Activated naive CD4-positive, alpha-beta T cell treated with anti-CD3 and anti-CD28 coated beads, Interleukin-2, amount 50 U/mL, for 24 hours (primary cell): ENCODE measurements at regions not wholly inside any gene's neighbourhood (a gene's known extent, or its start where the extent isn't known, plus 50 kb on each side); places are given as distances from the start of the nearest gene placed in this dataset.

Experiments used
- H3K27ac Mint-ChIP-seq: one replicate; pipeline ENCODE4 v1.8.0; 2021; ENCODE audit warnings: mild to moderate bottlenecking, mixed read lengths
- H3K27me3 Mint-ChIP-seq: one replicate; pipeline ENCODE4 v1.8.0; 2021; ENCODE audit warnings: mixed read lengths
- H3K36me3 Mint-ChIP-seq: one replicate; pipeline ENCODE4 v1.8.0; 2021; ENCODE audit warnings: mixed read lengths
- H3K4me1 Mint-ChIP-seq: one replicate; pipeline ENCODE4 v1.8.0; 2021; ENCODE audit warnings: mixed read lengths
- H3K4me3 Mint-ChIP-seq: one replicate; pipeline ENCODE4 v1.8.0; 2021; ENCODE audit warnings: mild to moderate bottlenecking, mixed read lengths
- H3K9me3 Mint-ChIP-seq: one replicate; pipeline ENCODE4 v1.8.0; 2021; ENCODE audit warnings: mixed read lengths

GRCh38 chr5:60522292-60522905 lies 177.6 kb downstream of the DEPDC1B start:
- Mint-ChIP-seq H3K9me3 (no peaks in the 10 kb centered on the region), H3K27ac (no peak overlapping the region), H3K27me3 (peaks cover 8% of the 10 kb centered on the region), H3K36me3 (no peaks in the 10 kb centered on the region), H3K4me1 (no peaks in the 10 kb centered on the region), H3K4me3 (no peak overlapping the region)

DNA sequence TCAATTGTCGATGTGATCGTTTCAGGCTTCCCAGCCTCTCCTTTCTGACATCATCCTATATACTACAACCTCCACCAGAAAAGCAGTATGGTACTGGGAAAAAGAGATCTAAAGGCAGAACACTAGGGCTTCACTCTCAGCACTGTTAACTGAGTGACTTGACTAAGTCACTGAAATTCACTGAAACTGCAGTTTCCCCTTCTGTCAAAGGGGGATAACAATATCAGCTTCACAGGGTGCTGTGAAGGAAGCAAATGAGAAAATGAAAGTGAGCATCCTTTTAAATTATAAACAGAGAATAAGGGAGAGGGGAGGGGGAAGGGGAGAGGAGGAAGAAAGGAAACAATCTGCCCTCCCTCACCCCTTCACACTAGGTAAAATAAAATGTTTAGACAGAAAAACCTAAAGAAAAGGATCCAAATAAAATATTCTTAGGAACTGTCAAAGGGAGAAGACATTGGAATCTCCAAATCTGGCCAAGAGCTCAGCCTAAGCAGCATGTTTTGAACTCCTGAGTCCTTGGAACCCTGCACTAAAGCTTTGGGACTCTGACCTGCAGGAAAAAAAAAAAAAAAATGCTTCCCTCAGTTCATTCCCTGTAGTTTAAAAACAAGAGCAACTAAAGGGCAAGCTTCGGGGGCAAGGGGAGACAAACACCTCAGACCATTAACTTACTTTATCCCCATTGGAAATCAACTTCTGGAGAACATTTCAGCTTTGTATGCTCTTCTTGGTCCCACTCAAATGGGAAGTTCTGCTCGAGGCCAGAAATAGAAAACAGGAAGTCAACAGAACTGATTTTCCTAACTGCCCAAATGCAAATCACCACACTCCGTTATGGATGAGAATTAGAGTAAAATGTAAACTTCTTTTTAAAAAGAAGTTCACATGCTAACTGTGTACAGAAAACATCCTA lies 178.3 kb downstream of the DEPDC1B start:
- H3K27me3 Mint-ChIP-seq = peaks cover 7% of the 10 kb centered on the region
- no peaks in the 10 kb centered on the region for H3K9me3 Mint-ChIP-seq
- H3K36me3 Mint-ChIP-seq = no peaks in the 10 kb centered on the region
- no peak overlapping the region for H3K27ac Mint-ChIP-seq
- H3K4me1 Mint-ChIP-seq = no peaks in the 10 kb centered on the region
- H3K4me3 Mint-ChIP-seq = no peak overlapping the region

GRCh38 chr5:60520451-60521227 lies 179.3 kb downstream of the DEPDC1B start:
- no peaks in the 10 kb centered on the region for H3K9me3 Mint-ChIP-seq
- H3K4me1 Mint-ChIP-seq = no peaks in the 10 kb centered on the region
- H3K36me3 Mint-ChIP-seq = no peaks in the 10 kb centered on the region
- no peak overlapping the region for H3K27ac Mint-ChIP-seq
- H3K4me3 Mint-ChIP-seq = no peak overlapping the region
- H3K27me3 Mint-ChIP-seq = peaks cover 5% of the 10 kb centered on the region

GRCh38 chr5:60519372-60519771 lies 180.6 kb downstream of the DEPDC1B start:
- Mint-ChIP-seq H3K4me1 (no peaks in the 10 kb centered on the region), H3K27ac (no peak overlapping the region), H3K9me3 (no peaks in the 10 kb centered on the region), H3K27me3 (peaks cover 4% of the 10 kb centered on the region), H3K4me3 (no peak overlapping the region), H3K36me3 (no peaks in the 10 kb centered on the region)

GRCh38 chr5:60517850-60518249 lies 182.1 kb downstream of the DEPDC1B start:
- H3K27me3 Mint-ChIP-seq = peaks cover 4% of the 10 kb centered on the region
- no peaks in the 10 kb centered on the region for H3K36me3 Mint-ChIP-seq
- no peak overlapping the region for H3K4me3 Mint-ChIP-seq
- H3K27ac Mint-ChIP-seq = no peak overlapping the region
- H3K4me1 Mint-ChIP-seq = no peaks in the 10 kb centered on the region
- H3K9me3 Mint-ChIP-seq = no peaks in the 10 kb centered on the region

GRCh38 chr5:60517094-60517694 lies 182.8 kb downstream of the DEPDC1B start:
- no peaks in the 10 kb centered on the region for H3K4me1 Mint-ChIP-seq
- peaks cover 4% of the 10 kb centered on the region for H3K27me3 Mint-ChIP-seq
- no peak overlapping the region for H3K27ac Mint-ChIP-seq
- no peak overlapping the region for H3K4me3 Mint-ChIP-seq
- H3K36me3 Mint-ChIP-seq = no peaks in the 10 kb centered on the region
- no peaks in the 10 kb centered on the region for H3K9me3 Mint-ChIP-seq

- H3K27ac Mint-ChIP-seq = no peak overlapping the region
- no peaks in the 10 kb centered on the region for H3K4me1 Mint-ChIP-seq
- peaks cover 4% of the 10 kb centered on the region for H3K27me3 Mint-ChIP-seq
- no peak overlapping the region for H3K4me3 Mint-ChIP-seq
- H3K9me3 Mint-ChIP-seq = no peaks in the 10 kb centered on the region
- no peaks in the 10 kb centered on the region for H3K36me3 Mint-ChIP-seq
Measured at GRCh38 chr5:60516688-60517087, 183.3 kb downstream of the DEPDC1B start.

DNA sequence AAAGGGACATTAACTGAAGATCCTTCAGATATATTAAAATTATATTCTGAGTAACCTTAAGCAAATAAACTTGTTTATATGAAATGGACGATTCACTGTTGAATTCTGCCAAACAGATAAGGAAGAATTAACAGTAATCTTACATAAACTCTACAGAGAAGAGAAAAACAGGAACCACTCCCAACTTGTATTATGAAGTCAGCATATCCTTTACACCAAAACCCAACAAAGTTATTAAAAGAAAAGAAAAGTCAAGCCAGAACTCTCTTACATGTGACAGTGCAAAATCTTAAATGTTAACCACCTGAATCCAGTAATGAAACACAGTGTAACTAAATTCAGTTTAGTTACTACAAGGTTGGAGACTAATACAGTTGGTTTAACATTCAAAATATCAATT lies 185.8 kb downstream of the DEPDC1B start:
- no peaks in the 10 kb centered on the region for H3K27me3 Mint-ChIP-seq
- no peak overlapping the region for H3K4me3 Mint-ChIP-seq
- no peak overlapping the region for H3K27ac Mint-ChIP-seq
- H3K4me1 Mint-ChIP-seq = no peaks in the 10 kb centered on the region
- H3K9me3 Mint-ChIP-seq = no peaks in the 10 kb centered on the region
- H3K36me3 Mint-ChIP-seq = no peaks in the 10 kb centered on the region

DNA sequence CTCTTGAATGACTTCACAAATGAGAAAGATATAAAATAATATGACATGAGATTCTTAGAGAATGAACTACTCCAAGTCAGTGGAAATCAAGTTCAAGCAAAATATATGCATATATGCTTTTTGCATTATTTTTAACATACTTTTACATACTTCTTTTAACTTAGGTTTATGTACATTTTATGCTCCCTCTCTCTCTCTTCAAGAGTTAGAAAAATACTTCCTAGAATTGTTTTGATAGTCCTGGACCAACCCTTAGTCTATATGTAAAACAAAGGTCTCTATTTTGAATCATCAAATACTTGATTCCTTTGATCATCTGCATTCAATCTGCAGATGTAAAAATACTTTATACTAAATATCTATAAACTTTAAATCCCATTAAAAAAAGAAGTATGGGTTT lies 187.8 kb downstream of the DEPDC1B start:
- Mint-ChIP-seq H3K4me1 (no peaks in the 10 kb centered on the region), H3K9me3 (no peaks in the 10 kb centered on the region), H3K27ac (no peak overlapping the region), H3K36me3 (no peaks in the 10 kb centered on the region), H3K4me3 (no peak overlapping the region), H3K27me3 (no peaks in the 10 kb centered on the region)

- no peaks in the 10 kb centered on the region for H3K27me3 Mint-ChIP-seq
- no peak overlapping the region for H3K27ac Mint-ChIP-seq
- H3K9me3 Mint-ChIP-seq = no peaks in the 10 kb centered on the region
- no peaks in the 10 kb centered on the region for H3K4me1 Mint-ChIP-seq
- H3K36me3 Mint-ChIP-seq = no peaks in the 10 kb centered on the region
- H3K4me3 Mint-ChIP-seq = no peak overlapping the region
Measured at GRCh38 chr5:60510663-60511062, 189.3 kb downstream of the DEPDC1B start.

- no peaks in the 10 kb centered on the region for H3K27me3 Mint-ChIP-seq
- H3K4me1 Mint-ChIP-seq = no peaks in the 10 kb centered on the region
- no peak overlapping the region for H3K27ac Mint-ChIP-seq
- no peaks in the 10 kb centered on the region for H3K9me3 Mint-ChIP-seq
- H3K36me3 Mint-ChIP-seq = no peaks in the 10 kb centered on the region
- H3K4me3 Mint-ChIP-seq = no peak overlapping the region
Measured at GRCh38 chr5:60510049-60510448, 189.9 kb downstream of the DEPDC1B start.

DNA sequence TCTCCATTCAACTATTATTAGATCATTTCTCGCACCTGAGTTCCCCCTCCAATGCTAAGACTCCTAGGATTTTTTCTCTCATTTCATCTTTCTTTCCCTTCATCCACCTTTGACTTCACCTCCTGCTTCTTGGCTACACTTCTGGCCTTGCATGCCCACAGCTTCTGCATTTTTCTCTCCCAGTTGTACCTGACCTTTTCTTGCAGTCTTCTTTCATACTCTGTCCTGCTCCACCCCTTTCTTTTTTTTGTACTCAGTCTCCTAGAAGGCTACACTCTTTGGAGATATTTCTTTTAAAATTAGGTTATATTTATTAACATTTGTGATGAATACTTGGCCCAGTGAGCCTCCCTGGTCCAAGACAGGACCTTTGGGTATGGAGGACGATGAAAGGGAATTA lies 190.4 kb downstream of the DEPDC1B start:
- no peaks in the 10 kb centered on the region for H3K36me3 Mint-ChIP-seq
- no peaks in the 10 kb centered on the region for H3K9me3 Mint-ChIP-seq
- H3K4me1 Mint-ChIP-seq = no peaks in the 10 kb centered on the region
- H3K27me3 Mint-ChIP-seq = no peaks in the 10 kb centered on the region
- H3K27ac Mint-ChIP-seq = no peak overlapping the region
- no peak overlapping the region for H3K4me3 Mint-ChIP-seq

GRCh38 chr5:60507687-60508086 lies 192.3 kb downstream of the DEPDC1B start:
- Mint-ChIP-seq H3K27ac (no peak overlapping the region), H3K36me3 (no peaks in the 10 kb centered on the region), H3K27me3 (no peaks in the 10 kb centered on the region), H3K4me1 (no peaks in the 10 kb centered on the region), H3K4me3 (no peak overlapping the region), H3K9me3 (no peaks in the 10 kb centered on the region)

GRCh38 chr5:60505373-60506171 lies 194.4 kb downstream of the DEPDC1B start:
- H3K4me1 Mint-ChIP-seq = no peaks in the 10 kb centered on the region
- H3K9me3 Mint-ChIP-seq = no peaks in the 10 kb centered on the region
- H3K36me3 Mint-ChIP-seq = no peaks in the 10 kb centered on the region
- H3K27me3 Mint-ChIP-seq = no peaks in the 10 kb centered on the region
- H3K27ac Mint-ChIP-seq = no peak overlapping the region
- no peak overlapping the region for H3K4me3 Mint-ChIP-seq

DNA sequence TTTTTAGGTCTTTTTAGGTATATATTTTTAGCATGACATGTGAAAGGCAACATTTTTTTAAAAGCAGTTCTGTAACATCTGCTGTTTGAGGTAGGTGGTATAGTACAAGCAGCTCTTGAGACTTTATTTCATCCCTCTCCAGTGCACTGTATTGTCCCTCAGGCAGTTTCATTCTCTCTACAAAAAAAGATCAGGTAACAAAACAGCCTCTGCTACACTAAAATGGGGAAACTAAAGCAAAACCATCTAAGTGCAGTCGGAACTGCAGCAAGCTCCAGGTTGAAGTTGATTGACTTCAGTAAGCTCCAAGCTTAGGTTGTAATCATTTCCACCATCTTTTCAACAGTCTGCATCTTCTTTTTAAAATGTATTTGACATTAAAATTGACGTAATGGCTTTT lies 195.6 kb downstream of the DEPDC1B start:
- Mint-ChIP-seq H3K27me3 (no peaks in the 10 kb centered on the region), H3K4me3 (no peak overlapping the region), H3K27ac (no peak overlapping the region), H3K36me3 (no peaks in the 10 kb centered on the region), H3K4me1 (no peaks in the 10 kb centered on the region), H3K9me3 (no peaks in the 10 kb centered on the region)
